ENCODE measurements at regions not wholly inside any gene's neighbourhood (a gene's known extent, or its start where the extent isn't known, plus 50 kb on each side); places are given as distances from the start of the nearest gene placed in this dataset.

- no peak overlapping the region for H2AFZ ChIP-seq (ENCODE audit: low read length)
- no peak overlapping the region for H3K9ac ChIP-seq (ENCODE audit: low read depth, low read length, poor library complexity, severe bottlenecking)
- no peaks in the 10 kb centered on the region for H3K4me1 ChIP-seq (ENCODE audit: insufficient read depth, low read length, poor library complexity, severe bottlenecking)
- no peaks in the 10 kb centered on the region for H3F3A ChIP-seq (ENCODE audit: low read depth)
- no peaks in the 10 kb centered on the region for H3K9me3 ChIP-seq (ENCODE audit: insufficient read depth, low read depth, low read length)
- no peak overlapping the region for H3K4me2 ChIP-seq (ENCODE audit: low read depth, low read length, poor library complexity, severe bottlenecking)
- H4K20me1 ChIP-seq (ENCODE audit: insufficient read depth, low read length, poor library complexity, severe bottlenecking), result no peaks in the 10 kb centered on the region
- H3K27me3 ChIP-seq (ENCODE audit: insufficient read depth, low read length, poor library complexity, severe bottlenecking), result no peaks in the 10 kb centered on the region
- H3K4me3 ChIP-seq (ENCODE audit: low read length, poor library complexity, severe bottlenecking), result no peak overlapping the region
- no peaks in the 10 kb centered on the region for H3K79me2 ChIP-seq (ENCODE audit: insufficient read depth, low read length)
- no peaks in the 10 kb centered on the region for H3K9me2 ChIP-seq (replicated peaks; ENCODE audit: low read depth, low read length)
- TF ChIP-seq CTCF (conservative IDR thresholded peaks at IDR 0.05; ENCODE audit: low read length) (no peak), EZH2phosphoT487 (IDR thresholded peaks at IDR 0.05; ENCODE audit: borderline replicate concordance) (no peak)
- no peaks in the 10 kb centered on the region for H3K36me3 ChIP-seq (ENCODE audit: insufficient read depth, low read length)
These were observed 227.6 kb downstream of the FGF9 start for GRCh38 chr13:21898459-21898858.

GRCh38 chr13:21898945-21899344 lies 228.1 kb downstream of the FGF9 start:
- no peak overlapping the region for H2AFZ ChIP-seq (ENCODE audit: low read length)
- H3K9me2 ChIP-seq (replicated peaks; ENCODE audit: low read depth, low read length), result no peaks in the 10 kb centered on the region
- no peak overlapping the region for H3K4me2 ChIP-seq (ENCODE audit: low read depth, low read length, poor library complexity, severe bottlenecking)
- TF ChIP-seq EZH2phosphoT487 (IDR thresholded peaks at IDR 0.05; ENCODE audit: borderline replicate concordance) (no peak), CTCF (conservative IDR thresholded peaks at IDR 0.05; ENCODE audit: low read length) (no peak)
- no peaks in the 10 kb centered on the region for H4K20me1 ChIP-seq (ENCODE audit: insufficient read depth, low read length, poor library complexity, severe bottlenecking)
- no peak overlapping the region for H3K9ac ChIP-seq (ENCODE audit: low read depth, low read length, poor library complexity, severe bottlenecking)
- no peaks in the 10 kb centered on the region for H3K36me3 ChIP-seq (ENCODE audit: insufficient read depth, low read length)
- H3F3A ChIP-seq (ENCODE audit: low read depth), result no peaks in the 10 kb centered on the region
- H3K9me3 ChIP-seq (ENCODE audit: insufficient read depth, low read depth, low read length), result no peaks in the 10 kb centered on the region
- H3K4me1 ChIP-seq (ENCODE audit: insufficient read depth, low read length, poor library complexity, severe bottlenecking), result no peaks in the 10 kb centered on the region
- H3K4me3 ChIP-seq (ENCODE audit: low read length, poor library complexity, severe bottlenecking), result no peak overlapping the region
- H3K27me3 ChIP-seq (ENCODE audit: insufficient read depth, low read length, poor library complexity, severe bottlenecking), result no peaks in the 10 kb centered on the region
- no peaks in the 10 kb centered on the region for H3K79me2 ChIP-seq (ENCODE audit: insufficient read depth, low read length)

- no peaks in the 10 kb centered on the region for H3K9me2 ChIP-seq (replicated peaks; ENCODE audit: low read depth, low read length)
- H3K36me3 ChIP-seq (ENCODE audit: insufficient read depth, low read length), result no peaks in the 10 kb centered on the region
- H3K9ac ChIP-seq (ENCODE audit: low read depth, low read length, poor library complexity, severe bottlenecking), result no peak overlapping the region
- H3F3A ChIP-seq (ENCODE audit: low read depth), result no peaks in the 10 kb centered on the region
- no peaks in the 10 kb centered on the region for H3K79me2 ChIP-seq (ENCODE audit: insufficient read depth, low read length)
- no peaks in the 10 kb centered on the region for H3K4me1 ChIP-seq (ENCODE audit: insufficient read depth, low read length, poor library complexity, severe bottlenecking)
- H4K20me1 ChIP-seq (ENCODE audit: insufficient read depth, low read length, poor library complexity, severe bottlenecking), result no peaks in the 10 kb centered on the region
- no peak overlapping the region for H3K4me2 ChIP-seq (ENCODE audit: low read depth, low read length, poor library complexity, severe bottlenecking)
- no peaks in the 10 kb centered on the region for H3K27me3 ChIP-seq (ENCODE audit: insufficient read depth, low read length, poor library complexity, severe bottlenecking)
- H3K9me3 ChIP-seq (ENCODE audit: insufficient read depth, low read depth, low read length), result no peaks in the 10 kb centered on the region
- no peak overlapping the region for H2AFZ ChIP-seq (ENCODE audit: low read length)
- no peak for TF ChIP-seq EZH2phosphoT487 (IDR thresholded peaks at IDR 0.05; ENCODE audit: borderline replicate concordance)
- TF ChIP-seq CTCF (conservative IDR thresholded peaks at IDR 0.05; ENCODE audit: low read length), result no peak
- H3K4me3 ChIP-seq (ENCODE audit: low read length, poor library complexity, severe bottlenecking), result no peak overlapping the region
These were observed 230.5 kb downstream of the FGF9 start for GRCh38 chr13:21901336-21901735.
